ENCODE measurements at regions not wholly inside any gene's neighbourhood (a gene's known extent, or its start where the extent isn't known, plus 50 kb on each side); places are given as distances from the start of the nearest gene placed in this dataset.

DNA sequence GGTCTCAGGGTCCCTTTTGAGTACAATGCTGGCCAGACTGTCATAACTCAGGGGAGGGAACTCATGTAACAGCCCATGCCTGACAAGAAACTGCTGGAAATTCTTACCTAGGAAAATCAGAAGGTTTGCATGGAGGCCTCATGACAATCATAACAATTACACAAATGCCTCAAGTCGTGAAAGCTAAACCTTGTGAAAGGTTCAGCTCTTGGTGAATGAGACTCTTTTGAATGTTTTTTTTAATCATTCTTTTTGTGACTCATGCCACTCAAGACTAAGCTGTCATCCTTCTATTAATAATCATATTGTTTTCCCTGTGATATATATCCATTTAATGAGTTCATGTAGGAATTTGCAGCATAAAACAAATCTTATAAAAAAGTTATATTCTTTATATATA lies 61.4 kb upstream of the LEKR1 start:
- Histone ChIP-seq H3K36me3 (ENCODE audit: insufficient read depth, low read length, poor library complexity, severe bottlenecking) (no peaks in the 10 kb centered on the region), H3K27ac (ENCODE audit: low read depth, low read length, poor library complexity, severe bottlenecking) (peak overlapping the region; percentile 75), H3K27me3 (replicated peaks; ENCODE audit: insufficient read depth, low read depth, low read length, poor library complexity) (no peaks in the 10 kb centered on the region), H3K9me3 (ENCODE audit: low read depth, low read length, poor library complexity, severe bottlenecking) (no peaks in the 10 kb centered on the region), H3K4me1 (ENCODE audit: insufficient read depth, low read length, poor library complexity, severe bottlenecking) (peaks cover 48% of the 10 kb centered on the region), H3K4me3 (ENCODE audit: low read depth, low read length, poor library complexity, severe bottlenecking) (no peak overlapping the region)
- no TSS peak for BruUV-seq (replicated peaks)
- no peak for DNase-seq (ENCODE audit: low spot score)
- ChIA-PET POLR2A (ENCODE audit: low non-redundant PET) (no interaction called here), CTCF (no interaction called here)
- intact Hi-C loops (cut with micrococcal nuclease; ENCODE audit: unreplicated experiment), result no loop called here
- TF ChIP-seq EZH2 (IDR thresholded peaks at IDR 0.05; ENCODE audit: borderline replicate concordance, low read depth, low read length, poor library complexity, severe bottlenecking), result no peak
- TF ChIP-seq, protein P1, sequence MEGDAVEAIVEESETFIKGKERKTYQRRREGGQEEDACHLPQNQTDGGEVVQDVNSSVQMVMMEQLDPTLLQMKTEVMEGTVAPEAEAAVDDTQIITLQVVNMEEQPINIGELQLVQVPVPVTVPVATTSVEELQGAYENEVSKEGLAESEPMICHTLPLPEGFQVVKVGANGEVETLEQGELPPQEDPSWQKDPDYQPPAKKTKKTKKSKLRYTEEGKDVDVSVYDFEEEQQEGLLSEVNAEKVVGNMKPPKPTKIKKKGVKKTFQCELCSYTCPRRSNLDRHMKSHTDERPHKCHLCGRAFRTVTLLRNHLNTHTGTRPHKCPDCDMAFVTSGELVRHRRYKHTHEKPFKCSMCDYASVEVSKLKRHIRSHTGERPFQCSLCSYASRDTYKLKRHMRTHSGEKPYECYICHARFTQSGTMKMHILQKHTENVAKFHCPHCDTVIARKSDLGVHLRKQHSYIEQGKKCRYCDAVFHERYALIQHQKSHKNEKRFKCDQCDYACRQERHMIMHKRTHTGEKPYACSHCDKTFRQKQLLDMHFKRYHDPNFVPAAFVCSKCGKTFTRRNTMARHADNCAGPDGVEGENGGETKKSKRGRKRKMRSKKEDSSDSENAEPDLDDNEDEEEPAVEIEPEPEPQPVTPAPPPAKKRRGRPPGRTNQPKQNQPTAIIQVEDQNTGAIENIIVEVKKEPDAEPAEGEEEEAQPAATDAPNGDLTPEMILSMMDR (conservative IDR thresholded peaks at IDR 0.05; ENCODE audit: low read depth, low read length), result no peak

DNA sequence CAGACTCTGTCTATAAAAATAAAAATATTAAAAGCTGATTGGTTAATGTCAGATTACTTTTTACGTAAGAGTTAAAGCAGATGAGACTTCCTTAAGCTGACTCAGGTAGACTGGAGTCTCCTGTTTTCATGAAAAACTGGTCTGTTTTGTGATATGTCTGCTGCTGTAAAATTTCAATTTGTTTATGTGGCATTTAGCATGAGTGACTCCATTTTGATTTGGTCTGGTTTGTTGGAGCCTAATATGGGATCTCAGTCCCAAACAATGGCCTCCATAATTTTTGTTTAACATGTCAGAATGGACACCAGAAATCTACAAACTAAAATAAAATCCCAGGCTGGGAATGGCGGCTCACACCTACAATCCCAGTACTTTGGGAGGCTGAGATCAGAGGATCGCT lies 57.8 kb upstream of the LEKR1 start:
- ChIA-PET POLR2A (ENCODE audit: low non-redundant PET) (no interaction called here), CTCF (no interaction called here)
- no TSS peak for BruUV-seq (replicated peaks)
- Histone ChIP-seq H3K4me3 (ENCODE audit: low read depth, low read length, poor library complexity, severe bottlenecking) (no peak overlapping the region), H3K9me3 (ENCODE audit: low read depth, low read length, poor library complexity, severe bottlenecking) (no peaks in the 10 kb centered on the region), H3K4me1 (ENCODE audit: insufficient read depth, low read length, poor library complexity, severe bottlenecking) (peaks cover 13% of the 10 kb centered on the region), H3K36me3 (ENCODE audit: insufficient read depth, low read length, poor library complexity, severe bottlenecking) (no peaks in the 10 kb centered on the region), H3K27me3 (replicated peaks; ENCODE audit: insufficient read depth, low read depth, low read length, poor library complexity) (no peaks in the 10 kb centered on the region), H3K27ac (ENCODE audit: low read depth, low read length, poor library complexity, severe bottlenecking) (no peak overlapping the region)
- intact Hi-C loops (cut with micrococcal nuclease; ENCODE audit: unreplicated experiment), result no loop called here
- no peak for DNase-seq (ENCODE audit: low spot score)
- TF ChIP-seq EZH2 (IDR thresholded peaks at IDR 0.05; ENCODE audit: borderline replicate concordance, low read depth, low read length, poor library complexity, severe bottlenecking), result no peak
- TF ChIP-seq, protein P1 (conservative IDR thresholded peaks at IDR 0.05; ENCODE audit: low read depth, low read length), result no peak

- Histone ChIP-seq H3K36me3 (ENCODE audit: insufficient read depth, low read length, poor library complexity, severe bottlenecking) (no peaks in the 10 kb centered on the region), H3K4me3 (ENCODE audit: low read depth, low read length, poor library complexity, severe bottlenecking) (no peak overlapping the region), H3K4me1 (ENCODE audit: insufficient read depth, low read length, poor library complexity, severe bottlenecking) (no peaks in the 10 kb centered on the region), H3K9me3 (ENCODE audit: low read depth, low read length, poor library complexity, severe bottlenecking) (no peaks in the 10 kb centered on the region), H3K27me3 (replicated peaks; ENCODE audit: insufficient read depth, low read depth, low read length, poor library complexity) (no peaks in the 10 kb centered on the region), H3K27ac (ENCODE audit: low read depth, low read length, poor library complexity, severe bottlenecking) (no peak overlapping the region)
- TF ChIP-seq EZH2 (IDR thresholded peaks at IDR 0.05; ENCODE audit: borderline replicate concordance, low read depth, low read length, poor library complexity, severe bottlenecking), result no peak
- TF ChIP-seq, protein P1 (conservative IDR thresholded peaks at IDR 0.05; ENCODE audit: low read depth, low read length), result no peak
- POLR2A ChIA-PET (ENCODE audit: low non-redundant PET), result no interaction called here
- no TSS peak for BruUV-seq (replicated peaks)
- intact Hi-C loops (cut with micrococcal nuclease; ENCODE audit: unreplicated experiment), result no loop called here
- DNase-seq (ENCODE audit: low spot score), result no peak
- CTCF ChIA-PET, result no interaction called here
These were observed 56.2 kb upstream of the LEKR1 start for GRCh38 chr3:156769721-156770654.
